ENCODE measurements at regions not wholly inside any gene's neighbourhood (a gene's known extent, or its start where the extent isn't known, plus 50 kb on each side); places are given as distances from the start of the nearest gene placed in this dataset.
"Not testable (repeated sequence)": the region's sequence is repeated elsewhere in the genome, so short reads cannot be mapped to it uniquely, and the experiment has no call there.

DNA sequence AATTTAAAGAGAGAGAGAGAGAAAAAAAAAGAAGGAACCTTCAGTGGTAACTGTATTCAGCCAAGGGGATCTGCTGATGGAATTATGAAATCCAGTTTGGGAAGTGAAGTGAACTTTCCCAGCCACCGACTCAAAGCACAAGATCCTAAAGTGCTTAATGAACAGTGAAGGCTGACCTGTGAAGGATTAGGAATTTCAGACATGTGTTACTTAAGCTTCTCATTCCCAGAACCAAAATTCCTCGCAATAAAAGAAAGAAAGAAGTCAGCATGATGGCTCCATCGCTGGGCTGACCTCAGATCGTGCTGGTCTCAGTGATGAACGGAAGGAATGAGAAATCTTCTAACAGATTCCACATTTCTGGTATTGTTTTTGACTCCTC lies 135.2 kb downstream of the ARSF start:
- CTCF ChIA-PET, result no interaction called here
- no peaks in the 10 kb centered on the region for H3K4me1 ChIP-seq (ENCODE audit: insufficient read depth, low read length)
- intact Hi-C loops (cut with DNase I, micrococcal nuclease), result no loop called here
- POLR2A ChIA-PET, result no interaction called here
- Mint-ChIP-seq H3K4me1 (ENCODE audit: low read depth) (no peaks in the 10 kb centered on the region), H3K27me3 (no peaks in the 10 kb centered on the region), H3K9me3 (no peaks in the 10 kb centered on the region), H3K36me3 (ENCODE audit: low read depth) (no peaks in the 10 kb centered on the region), H3K4me3 (no peak overlapping the region), H3K27ac (no peak overlapping the region)
- H3K9me3 ChIP-seq (ENCODE audit: control insufficient read depth in 1 of 2, insufficient read depth in 1 of 2, low read length in 2 of 2), result no peaks in the 10 kb centered on the region
- no peaks in the 10 kb centered on the region for H3K27me3 ChIP-seq (ENCODE audit: control insufficient read depth in 1 of 2, insufficient read depth in 2 of 2, low read length in 2 of 2)
- ATAC-seq (ENCODE audit: poor library complexity) (no peak), DNase-seq (no peak)
- no peaks in the 10 kb centered on the region for H3K36me3 ChIP-seq (ENCODE audit: insufficient read depth, low read length)
- H3K4me3 ChIP-seq (ENCODE audit: low read length), result no peak overlapping the region
- H3K27ac ChIP-seq (ENCODE audit: low read depth in 1 of 2, low read length in 2 of 2), result no peak overlapping the region
- TF ChIP-seq, protein P1, sequence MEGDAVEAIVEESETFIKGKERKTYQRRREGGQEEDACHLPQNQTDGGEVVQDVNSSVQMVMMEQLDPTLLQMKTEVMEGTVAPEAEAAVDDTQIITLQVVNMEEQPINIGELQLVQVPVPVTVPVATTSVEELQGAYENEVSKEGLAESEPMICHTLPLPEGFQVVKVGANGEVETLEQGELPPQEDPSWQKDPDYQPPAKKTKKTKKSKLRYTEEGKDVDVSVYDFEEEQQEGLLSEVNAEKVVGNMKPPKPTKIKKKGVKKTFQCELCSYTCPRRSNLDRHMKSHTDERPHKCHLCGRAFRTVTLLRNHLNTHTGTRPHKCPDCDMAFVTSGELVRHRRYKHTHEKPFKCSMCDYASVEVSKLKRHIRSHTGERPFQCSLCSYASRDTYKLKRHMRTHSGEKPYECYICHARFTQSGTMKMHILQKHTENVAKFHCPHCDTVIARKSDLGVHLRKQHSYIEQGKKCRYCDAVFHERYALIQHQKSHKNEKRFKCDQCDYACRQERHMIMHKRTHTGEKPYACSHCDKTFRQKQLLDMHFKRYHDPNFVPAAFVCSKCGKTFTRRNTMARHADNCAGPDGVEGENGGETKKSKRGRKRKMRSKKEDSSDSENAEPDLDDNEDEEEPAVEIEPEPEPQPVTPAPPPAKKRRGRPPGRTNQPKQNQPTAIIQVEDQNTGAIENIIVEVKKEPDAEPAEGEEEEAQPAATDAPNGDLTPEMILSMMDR (IDR thresholded peaks at IDR 0.05), result no peak

GRCh38 chrX:3175659-3176438 lies 134.6 kb downstream of the ARSF start:
- Mint-ChIP-seq H3K9me3 (no peaks in the 10 kb centered on the region), H3K36me3 (ENCODE audit: low read depth) (no peaks in the 10 kb centered on the region), H3K27ac (no peak overlapping the region), H3K4me3 (no peak overlapping the region), H3K4me1 (ENCODE audit: low read depth) (no peaks in the 10 kb centered on the region), H3K27me3 (no peaks in the 10 kb centered on the region)
- Histone ChIP-seq H3K36me3 (ENCODE audit: insufficient read depth, low read length) (no peaks in the 10 kb centered on the region), H3K27ac (ENCODE audit: low read depth in 1 of 2, low read length in 2 of 2) (no peak overlapping the region), H3K4me3 (ENCODE audit: low read length) (no peak overlapping the region), H3K27me3 (ENCODE audit: control insufficient read depth in 1 of 2, insufficient read depth in 2 of 2, low read length in 2 of 2) (no peaks in the 10 kb centered on the region), H3K9me3 (ENCODE audit: control insufficient read depth in 1 of 2, insufficient read depth in 1 of 2, low read length in 2 of 2) (no peaks in the 10 kb centered on the region), H3K4me1 (ENCODE audit: insufficient read depth, low read length) (no peaks in the 10 kb centered on the region)
- intact Hi-C loops (cut with DNase I, micrococcal nuclease), result no loop called here
- no peak for ATAC-seq (ENCODE audit: poor library complexity)
- DNase-seq, result no peak
- ChIA-PET POLR2A (no interaction called here), CTCF (no interaction called here)
- TF ChIP-seq, protein P1 (IDR thresholded peaks at IDR 0.05), result no peak

GRCh38 chrX:3172156-3172555 lies 130.9 kb downstream of the ARSF start:
- H3K36me3 Mint-ChIP-seq (ENCODE audit: low read depth); DNase-seq; H3K9me3 ChIP-seq (ENCODE audit: control insufficient read depth in 1 of 2, insufficient read depth in 1 of 2, low read length in 2 of 2); H3K27me3 Mint-ChIP-seq; H3K27me3 ChIP-seq (ENCODE audit: control insufficient read depth in 1 of 2, insufficient read depth in 2 of 2, low read length in 2 of 2); H3K36me3 ChIP-seq (ENCODE audit: insufficient read depth, low read length); ATAC-seq (ENCODE audit: poor library complexity); intact Hi-C loops (cut with DNase I, micrococcal nuclease); H3K27ac Mint-ChIP-seq; H3K9me3 Mint-ChIP-seq; H3K4me3 Mint-ChIP-seq; POLR2A ChIA-PET; H3K4me1 Mint-ChIP-seq (ENCODE audit: low read depth); H3K4me1 ChIP-seq (ENCODE audit: insufficient read depth, low read length); H3K4me3 ChIP-seq (ENCODE audit: low read length); CTCF ChIA-PET; H3K27ac ChIP-seq (ENCODE audit: low read depth in 1 of 2, low read length in 2 of 2): not testable (repeated sequence)

DNA sequence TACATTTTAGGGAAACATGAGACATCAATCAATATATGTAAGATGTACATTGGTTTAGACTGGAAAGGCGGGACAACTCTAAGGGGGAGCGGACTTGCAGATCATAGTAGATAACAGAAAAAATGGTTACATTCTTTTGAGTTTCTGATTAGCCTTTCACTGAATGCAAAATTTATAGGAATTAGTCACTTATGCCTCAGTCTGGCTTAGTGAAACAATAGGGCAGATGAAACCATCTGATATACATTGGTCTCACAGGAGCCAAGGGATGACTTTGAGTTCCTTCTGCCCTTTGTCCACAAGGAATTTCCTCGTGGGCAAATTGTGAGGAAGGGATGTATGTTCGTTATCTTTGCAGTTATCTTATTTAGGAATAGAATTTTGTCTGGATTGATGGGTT lies 128.2 kb downstream of the ARSF start:
- POLR2A ChIA-PET, result no interaction called here
- H3K27me3 Mint-ChIP-seq, result no peaks in the 10 kb centered on the region

More for the DNA sequence above, 128.2 kb downstream of the ARSF start:
- no peaks in the 10 kb centered on the region for H3K9me3 ChIP-seq (ENCODE audit: control insufficient read depth in 1 of 2, insufficient read depth in 1 of 2, low read length in 2 of 2)
- no peaks in the 10 kb centered on the region for H3K36me3 ChIP-seq (ENCODE audit: insufficient read depth, low read length)
- no peak overlapping the region for H3K4me3 ChIP-seq (ENCODE audit: low read length)
- H3K27ac Mint-ChIP-seq, result no peak overlapping the region
- TF ChIP-seq, protein P1 (IDR thresholded peaks at IDR 0.05), result no peak
- H3K9me3 Mint-ChIP-seq, result peaks cover 2% of the 10 kb centered on the region
- no peaks in the 10 kb centered on the region for H3K4me1 Mint-ChIP-seq (ENCODE audit: low read depth)
- intact Hi-C loops (cut with DNase I, micrococcal nuclease), result no loop called here
- CTCF ChIA-PET, result no interaction called here
- H3K27ac ChIP-seq (ENCODE audit: low read depth in 1 of 2, low read length in 2 of 2), result no peak overlapping the region
- ATAC-seq (ENCODE audit: poor library complexity), result no peak
- DNase-seq, result no peak
- no peaks in the 10 kb centered on the region for H3K36me3 Mint-ChIP-seq (ENCODE audit: low read depth)
- no peak overlapping the region for H3K4me3 Mint-ChIP-seq
- H3K27me3 ChIP-seq (ENCODE audit: control insufficient read depth in 1 of 2, insufficient read depth in 2 of 2, low read length in 2 of 2), result no peaks in the 10 kb centered on the region
- no peaks in the 10 kb centered on the region for H3K4me1 ChIP-seq (ENCODE audit: insufficient read depth, low read length)

Measured in CD4-positive, alpha-beta T cell (primary cell).